ENCODE measurements at regions not wholly inside any gene's neighbourhood (a gene's known extent, or its start where the extent isn't known, plus 50 kb on each side); places are given as distances from the start of the nearest gene placed in this dataset.

DNA sequence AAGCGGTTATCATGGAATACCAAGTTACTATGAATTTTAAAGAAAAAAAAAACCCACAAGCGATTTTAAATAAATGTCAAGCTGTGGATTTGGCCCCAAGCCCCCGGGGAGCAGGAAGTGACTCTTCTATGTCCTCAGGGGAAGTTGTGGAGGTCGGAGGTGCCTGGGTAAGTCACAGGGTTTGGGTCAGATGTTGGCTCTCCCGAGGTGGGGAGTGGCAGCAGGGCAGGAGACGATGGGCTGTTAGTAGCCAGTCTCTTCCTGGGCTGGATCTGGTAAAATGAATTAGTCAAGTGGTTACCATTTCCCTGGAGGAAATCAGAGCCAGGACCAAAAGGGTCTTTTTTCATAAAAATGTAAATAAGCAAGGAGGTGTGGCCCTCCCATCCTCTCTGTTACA lies 316.7 kb downstream of the TLE3 start:
- TF ChIP-seq, protein P1, sequence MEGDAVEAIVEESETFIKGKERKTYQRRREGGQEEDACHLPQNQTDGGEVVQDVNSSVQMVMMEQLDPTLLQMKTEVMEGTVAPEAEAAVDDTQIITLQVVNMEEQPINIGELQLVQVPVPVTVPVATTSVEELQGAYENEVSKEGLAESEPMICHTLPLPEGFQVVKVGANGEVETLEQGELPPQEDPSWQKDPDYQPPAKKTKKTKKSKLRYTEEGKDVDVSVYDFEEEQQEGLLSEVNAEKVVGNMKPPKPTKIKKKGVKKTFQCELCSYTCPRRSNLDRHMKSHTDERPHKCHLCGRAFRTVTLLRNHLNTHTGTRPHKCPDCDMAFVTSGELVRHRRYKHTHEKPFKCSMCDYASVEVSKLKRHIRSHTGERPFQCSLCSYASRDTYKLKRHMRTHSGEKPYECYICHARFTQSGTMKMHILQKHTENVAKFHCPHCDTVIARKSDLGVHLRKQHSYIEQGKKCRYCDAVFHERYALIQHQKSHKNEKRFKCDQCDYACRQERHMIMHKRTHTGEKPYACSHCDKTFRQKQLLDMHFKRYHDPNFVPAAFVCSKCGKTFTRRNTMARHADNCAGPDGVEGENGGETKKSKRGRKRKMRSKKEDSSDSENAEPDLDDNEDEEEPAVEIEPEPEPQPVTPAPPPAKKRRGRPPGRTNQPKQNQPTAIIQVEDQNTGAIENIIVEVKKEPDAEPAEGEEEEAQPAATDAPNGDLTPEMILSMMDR (IDR thresholded peaks at IDR 0.05; ENCODE audit: low read depth, low read length, poor library complexity, severe bottlenecking): no peak
- TF ChIP-seq EZH2phosphoT487 (IDR thresholded peaks at IDR 0.05; ENCODE audit: borderline replicate concordance, low read length): no peak

Data from DOHH2 (cell line).